GM19023 (cell line): ENCODE measurements at regions not wholly inside any gene's neighbourhood (a gene's known extent, or its start where the extent isn't known, plus 50 kb on each side); places are given as distances from the start of the nearest gene placed in this dataset.
A peak's percentile ranks its signal among the peaks of the same experiment; 100 is the strongest.
"Not testable (repeated sequence)": the region's sequence is repeated elsewhere in the genome, so short reads cannot be mapped to it uniquely, and the experiment has no call there.

Experiments
- ATAC-seq: cut with Tn5 transposase; IDR thresholded peaks from one replicate; pipeline ENCODE4 v1.9.1; 2021; ENCODE audit warnings: mild to moderate bottlenecking, moderate library complexity; ENCODE audit not compliant: unreplicated experiment

- ATAC-seq = no peak
Measured at GRCh38 chr1:89436856-89437255, 73.0 kb downstream of the GBP6 start.

DNA sequence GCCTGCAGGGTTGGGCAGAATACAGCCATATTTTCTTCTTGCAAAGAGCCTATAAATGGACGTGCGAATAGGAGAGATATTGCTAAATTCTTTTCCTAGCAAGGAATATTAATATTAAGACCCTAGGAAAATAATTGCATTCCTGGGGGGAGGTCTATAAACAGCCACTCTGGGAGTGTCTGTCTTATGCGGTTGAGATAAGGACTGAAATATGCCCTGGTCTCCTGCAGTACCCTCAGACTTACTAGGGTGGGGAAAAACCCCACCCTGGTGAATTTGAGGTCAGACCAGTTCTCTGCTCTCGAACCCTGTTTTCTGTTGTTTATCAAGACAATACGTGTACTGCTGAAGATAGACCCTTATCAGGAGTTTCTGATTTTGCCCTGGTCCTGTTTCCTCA, 74.4 kb downstream of the GBP6 start:
- ATAC-seq = not testable (repeated sequence)

- no peak for ATAC-seq
Measured at GRCh38 chr1:89440911-89441310, 77.1 kb downstream of the GBP6 start.

DNA sequence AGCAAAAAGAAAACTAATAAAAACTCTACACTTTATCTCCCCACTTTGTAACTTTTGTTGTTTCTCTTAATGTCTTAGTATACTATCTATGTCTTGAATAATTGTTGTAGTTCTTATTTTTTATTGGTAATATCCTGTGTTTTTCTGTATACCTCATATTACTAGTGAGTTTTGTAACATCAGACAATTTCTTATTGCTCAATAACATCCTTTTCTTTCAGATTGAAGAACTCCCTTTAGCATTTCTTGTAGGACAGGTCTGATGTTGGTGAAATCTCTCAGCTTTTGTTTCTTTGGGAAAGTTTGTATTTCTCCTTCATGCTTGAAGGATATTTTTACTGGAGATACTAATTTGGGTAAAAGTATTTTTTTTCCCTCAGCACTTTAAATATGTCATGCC, 79.8 kb upstream of the LRRC8B start:
- ATAC-seq = no peak

DNA sequence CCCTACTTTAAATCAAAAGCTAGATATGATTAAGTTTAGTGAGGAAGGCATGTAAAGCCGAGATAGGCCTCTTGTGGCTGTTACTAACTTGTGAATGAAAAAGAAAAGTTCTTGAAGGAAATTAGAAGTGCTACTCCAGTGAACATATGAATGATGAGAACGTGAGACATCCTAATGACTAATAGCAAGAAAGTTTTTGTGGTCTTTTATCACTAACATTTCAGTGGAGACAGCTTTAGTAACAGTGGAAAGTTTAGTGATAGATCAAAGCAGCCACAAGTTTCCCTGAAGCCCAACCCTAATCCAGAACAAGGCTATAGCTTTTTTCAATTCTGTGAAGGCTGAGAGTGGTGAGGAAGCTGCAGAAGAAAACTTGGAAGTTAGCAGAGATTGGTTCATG, 73.6 kb upstream of the LRRC8B start:
- peak; percentile 50 for ATAC-seq

DNA sequence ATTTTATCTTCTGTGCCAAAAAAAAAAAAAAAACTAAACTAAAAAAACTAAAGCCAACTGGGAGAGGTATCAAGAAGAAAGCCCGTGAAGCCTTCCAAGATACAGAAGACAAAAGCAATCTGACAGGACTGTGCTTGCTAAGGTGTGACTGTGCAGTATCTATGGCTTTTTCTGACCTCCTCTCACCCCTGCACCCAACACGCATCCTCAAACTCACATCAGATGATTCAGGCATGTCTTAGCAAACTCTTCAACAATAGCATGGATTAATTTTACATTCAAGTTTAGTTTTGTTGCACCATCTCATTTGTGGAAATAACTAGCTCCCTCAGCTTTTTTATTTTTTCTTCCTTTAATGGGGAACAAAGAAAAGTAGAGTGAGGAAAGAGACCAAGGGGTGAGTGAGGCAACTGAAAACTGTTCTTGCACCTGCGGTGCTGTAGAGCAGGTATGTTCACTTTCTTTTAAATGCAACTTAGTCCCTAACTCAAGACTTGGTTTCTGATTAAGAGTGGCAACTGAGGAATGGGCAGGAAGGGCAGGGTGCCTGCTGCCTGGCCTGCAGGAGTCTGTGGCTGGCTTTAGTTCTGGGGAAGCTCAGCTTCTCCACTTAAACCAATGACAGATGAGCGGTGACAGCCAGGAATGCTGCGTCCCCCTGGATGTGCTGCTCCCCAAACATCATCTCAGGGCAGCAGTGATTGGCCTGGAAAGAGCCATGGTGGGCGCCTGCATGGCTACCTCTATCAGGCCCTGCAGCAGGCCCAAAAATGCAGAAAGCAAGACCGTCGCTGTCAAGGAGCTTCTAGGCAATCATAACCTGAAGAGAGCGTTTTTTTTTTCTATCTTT, 71.3 kb upstream of the LRRC8B start:
- ATAC-seq = no peak

DNA sequence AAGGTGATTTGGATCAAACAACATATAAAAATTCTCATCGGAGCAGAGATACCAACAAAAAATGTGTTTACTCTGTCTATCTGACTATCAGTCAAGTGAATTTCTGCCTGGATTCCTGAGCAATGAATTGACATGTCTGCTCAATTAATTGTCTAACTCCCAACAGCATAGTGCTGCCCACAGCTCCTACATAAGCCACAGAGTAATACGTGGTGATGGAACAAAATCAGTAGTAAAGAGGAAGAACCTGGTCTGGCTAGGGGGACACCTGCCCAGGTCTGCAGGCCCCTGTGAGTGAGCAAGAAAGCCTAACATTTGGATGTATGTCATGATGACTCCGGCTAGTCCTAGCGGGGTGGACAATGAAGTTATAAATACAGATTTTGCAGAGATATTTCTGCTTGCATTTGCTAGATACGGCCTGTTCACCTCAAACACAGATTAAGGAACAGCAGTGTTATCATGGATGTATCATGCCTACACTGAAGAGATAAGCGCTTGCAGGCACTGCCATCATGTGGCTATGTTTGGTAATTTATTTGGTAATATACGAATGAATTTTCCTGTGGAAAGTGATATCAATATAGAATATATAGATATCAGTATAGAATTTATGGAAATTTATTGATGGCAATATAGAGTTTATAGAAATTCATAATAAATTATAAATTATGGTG, 69.6 kb upstream of the LRRC8B start:
- ATAC-seq = no peak

DNA sequence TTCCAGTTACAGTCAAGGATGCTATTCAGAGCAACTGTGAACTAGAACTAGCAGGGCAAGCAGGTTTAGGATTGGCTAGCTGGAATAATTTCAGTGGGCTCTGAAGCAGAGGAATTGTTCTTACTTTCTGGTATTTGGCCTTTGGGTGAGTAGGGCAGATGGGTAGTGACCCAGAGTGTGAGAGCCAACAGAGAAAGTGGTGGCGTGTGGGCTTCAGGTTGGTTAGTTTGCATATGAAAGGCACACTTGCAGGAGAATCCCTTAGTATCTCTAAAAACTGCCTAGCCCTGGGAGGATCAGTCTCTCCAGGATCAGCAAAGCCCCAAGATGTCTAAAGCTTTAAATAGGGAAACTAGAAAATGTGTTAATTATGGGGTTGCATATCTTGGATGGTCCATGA, 67.6 kb upstream of the LRRC8B start:
- no peak for ATAC-seq

DNA sequence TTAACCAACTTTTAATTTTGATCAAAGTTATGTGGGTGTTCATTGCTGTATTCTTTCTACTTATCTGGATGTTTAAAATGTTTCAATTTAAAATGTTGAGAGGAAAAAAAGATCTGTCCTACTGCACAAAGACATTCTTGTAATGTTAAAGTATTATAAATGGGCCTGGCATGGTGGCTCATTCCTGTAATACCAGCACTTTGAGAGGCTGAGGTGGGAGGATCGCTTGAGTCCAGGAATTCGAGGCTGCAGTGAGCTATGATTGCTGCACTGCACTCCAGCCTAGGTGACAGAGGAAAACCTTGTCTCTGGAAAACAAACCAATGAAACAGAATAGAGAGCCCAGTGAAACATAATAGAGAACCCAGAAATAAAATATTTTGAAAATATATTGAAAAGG, 65.5 kb upstream of the LRRC8B start:
- ATAC-seq = no peak

GRCh38 chr1:89460325-89460724, 64.3 kb upstream of the LRRC8B start:
- ATAC-seq = no peak

DNA sequence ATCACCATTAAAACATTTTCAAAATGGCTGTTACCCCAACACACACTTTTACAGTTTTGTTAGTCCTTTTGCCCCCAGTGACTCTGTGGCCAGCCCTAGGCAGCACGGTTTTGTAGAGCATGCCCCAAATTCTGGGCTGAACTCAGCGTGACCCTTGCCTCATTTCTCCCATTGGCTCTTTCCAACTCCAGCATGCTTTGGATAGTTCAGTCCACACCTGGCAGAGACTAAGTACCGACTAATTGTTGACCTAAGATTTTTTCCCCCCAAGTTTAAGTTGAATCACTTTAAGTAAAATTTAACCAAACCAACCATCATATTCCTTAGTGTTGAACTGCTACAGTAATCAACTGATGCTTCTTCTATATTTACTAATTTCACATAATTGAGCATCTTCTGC, 62.4 kb upstream of the LRRC8B start:
- ATAC-seq = no peak

DNA sequence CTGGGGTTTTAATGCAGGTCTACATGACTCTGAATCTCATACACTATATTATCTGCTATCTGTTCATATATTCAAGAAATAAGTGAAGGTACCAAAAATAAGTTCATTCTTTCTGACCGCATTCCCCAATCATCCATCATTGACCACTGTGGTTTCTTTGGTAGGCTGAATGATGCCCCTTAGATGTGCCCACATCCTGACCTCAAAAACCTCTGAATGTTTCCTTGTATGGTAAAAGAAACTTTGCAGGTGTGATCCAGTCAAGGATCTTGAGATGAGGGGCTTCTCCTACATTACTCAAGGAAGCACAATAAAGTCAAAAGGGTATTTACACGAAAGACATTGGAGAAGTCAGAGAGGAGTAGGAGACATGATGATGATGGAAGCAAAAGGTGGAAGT, 60.6 kb upstream of the LRRC8B start:
- ATAC-seq = no peak

- no peak for ATAC-seq
Measured at GRCh38 chr1:89465201-89465600, 59.4 kb upstream of the LRRC8B start.

DNA sequence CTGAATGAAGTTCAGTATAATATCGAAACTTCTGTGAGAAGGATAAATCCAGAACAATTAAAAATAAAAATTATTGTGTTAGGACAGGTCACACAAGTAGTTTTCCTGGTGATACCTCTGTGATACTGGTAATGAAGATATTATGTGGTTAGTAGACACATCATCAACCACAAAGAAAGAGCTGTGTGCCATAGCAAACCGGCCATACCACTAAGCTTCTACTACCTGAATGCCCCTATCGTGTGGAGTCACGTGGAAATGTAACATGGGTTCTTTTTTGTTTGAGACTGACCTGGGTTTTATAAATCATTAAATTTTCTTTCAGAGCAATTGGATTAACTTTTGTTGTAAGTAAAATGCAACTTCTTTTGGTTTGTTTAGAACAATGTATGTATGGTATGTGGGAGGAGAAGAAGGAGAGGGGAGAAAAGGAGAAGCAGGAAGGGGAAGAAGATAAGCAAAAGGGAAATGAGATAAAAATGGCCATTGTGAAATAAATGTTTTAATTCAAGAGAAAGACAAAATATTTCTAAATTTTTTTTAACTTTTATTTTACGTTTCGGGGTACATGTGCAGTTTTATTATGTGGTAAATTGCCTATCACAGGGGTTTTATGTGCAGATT, 58.2 kb upstream of the LRRC8B start:
- ATAC-seq = no peak

GRCh38 chr1:89472253-89472652, 52.4 kb upstream of the LRRC8B start:
- ATAC-seq = no peak

- no peak for ATAC-seq
Measured at GRCh38 chr1:89472886-89473417, 51.7 kb upstream of the LRRC8B start.
